Kidney epithelial cell (primary cell): ENCODE measurements at regions not wholly inside any gene's neighbourhood (a gene's known extent, or its start where the extent isn't known, plus 50 kb on each side); places are given as distances from the start of the nearest gene placed in this dataset.
A peak's percentile ranks its signal among the peaks of the same experiment; 100 is the strongest.

Experiments used
- DNase-seq: peaks from one replicate; pipeline ENCODE4 v3.0.0-alpha.2; 2010; ENCODE audit warnings: low read depth
- H3K27me3 ChIP-seq: 2 replicates; pipeline ENCODE4 v1.6.0; 2011; ENCODE audit warnings: low read length; ENCODE audit not compliant: control insufficient read depth, insufficient read depth
- H3K36me3 ChIP-seq: 2 replicates; pipeline ENCODE4 v1.5.1; 2011; ENCODE audit warnings: low read length; ENCODE audit not compliant: control insufficient read depth, insufficient read depth
- H3K4me3 ChIP-seq: 2 replicates; pipeline ENCODE4 v1.5.1; 2011; ENCODE audit warnings: low read depth, mild to moderate bottlenecking, control low read depth, low read length
- TF ChIP-seq, protein P1 (sequence below): IDR thresholded peaks from 2 replicates; pipeline ENCODE4 v1.5.1; 2011; ENCODE audit warnings: mild to moderate bottlenecking, moderate library complexity, low read length, control low read depth, inconsistent platforms; ENCODE audit not compliant: insufficient read depth, poor library complexity, severe bottlenecking

DNA sequence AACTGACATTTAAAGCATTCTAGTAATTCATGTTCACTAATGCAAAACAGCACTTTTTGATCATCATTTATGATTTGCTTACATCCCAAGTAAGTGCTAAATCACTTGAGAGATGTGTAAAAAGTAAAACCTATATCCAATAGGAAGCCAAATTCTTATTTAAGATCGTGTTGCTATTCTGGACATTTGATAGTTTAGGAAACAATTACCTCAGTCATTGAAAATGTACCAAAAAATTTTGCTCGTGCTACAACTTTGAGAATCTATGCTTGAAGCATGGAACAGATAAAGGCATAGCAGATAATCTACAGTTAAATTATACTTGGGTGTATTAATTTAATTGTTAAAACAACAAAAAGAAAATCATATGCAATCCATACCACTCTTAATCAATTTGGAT, 571.6 kb upstream of the NR2F2 start:
- Histone ChIP-seq H3K4me3 (no peak overlapping the region), H3K36me3 (no peaks in the 10 kb centered on the region), H3K27me3 (no peaks in the 10 kb centered on the region)
- no peak for DNase-seq
- TF ChIP-seq, protein P1, sequence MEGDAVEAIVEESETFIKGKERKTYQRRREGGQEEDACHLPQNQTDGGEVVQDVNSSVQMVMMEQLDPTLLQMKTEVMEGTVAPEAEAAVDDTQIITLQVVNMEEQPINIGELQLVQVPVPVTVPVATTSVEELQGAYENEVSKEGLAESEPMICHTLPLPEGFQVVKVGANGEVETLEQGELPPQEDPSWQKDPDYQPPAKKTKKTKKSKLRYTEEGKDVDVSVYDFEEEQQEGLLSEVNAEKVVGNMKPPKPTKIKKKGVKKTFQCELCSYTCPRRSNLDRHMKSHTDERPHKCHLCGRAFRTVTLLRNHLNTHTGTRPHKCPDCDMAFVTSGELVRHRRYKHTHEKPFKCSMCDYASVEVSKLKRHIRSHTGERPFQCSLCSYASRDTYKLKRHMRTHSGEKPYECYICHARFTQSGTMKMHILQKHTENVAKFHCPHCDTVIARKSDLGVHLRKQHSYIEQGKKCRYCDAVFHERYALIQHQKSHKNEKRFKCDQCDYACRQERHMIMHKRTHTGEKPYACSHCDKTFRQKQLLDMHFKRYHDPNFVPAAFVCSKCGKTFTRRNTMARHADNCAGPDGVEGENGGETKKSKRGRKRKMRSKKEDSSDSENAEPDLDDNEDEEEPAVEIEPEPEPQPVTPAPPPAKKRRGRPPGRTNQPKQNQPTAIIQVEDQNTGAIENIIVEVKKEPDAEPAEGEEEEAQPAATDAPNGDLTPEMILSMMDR = no peak

DNA sequence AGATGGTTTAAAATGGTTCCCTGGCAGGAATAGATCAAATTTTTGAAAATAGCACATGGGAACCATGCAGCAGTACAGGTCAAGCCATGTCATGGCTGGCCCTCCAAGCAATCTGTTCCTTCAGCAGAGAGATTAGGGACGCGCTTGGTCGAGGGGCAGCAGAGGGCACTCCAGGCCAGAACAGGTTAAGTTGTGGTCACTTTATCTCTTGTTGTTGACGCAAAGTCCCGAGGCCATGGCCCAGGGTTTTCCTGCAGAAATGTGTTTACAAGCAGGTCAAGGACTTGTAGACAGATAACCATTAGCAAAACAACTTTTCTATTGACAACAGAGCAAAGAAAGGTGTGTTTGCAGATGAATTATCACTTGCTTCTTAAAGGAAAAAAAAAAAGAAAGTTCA, 570.0 kb upstream of the NR2F2 start:
- Histone ChIP-seq H3K27me3 (no peaks in the 10 kb centered on the region), H3K4me3 (no peak overlapping the region), H3K36me3 (no peaks in the 10 kb centered on the region)
- TF ChIP-seq, protein P1 = no peak
- DNase-seq = no peak

DNA sequence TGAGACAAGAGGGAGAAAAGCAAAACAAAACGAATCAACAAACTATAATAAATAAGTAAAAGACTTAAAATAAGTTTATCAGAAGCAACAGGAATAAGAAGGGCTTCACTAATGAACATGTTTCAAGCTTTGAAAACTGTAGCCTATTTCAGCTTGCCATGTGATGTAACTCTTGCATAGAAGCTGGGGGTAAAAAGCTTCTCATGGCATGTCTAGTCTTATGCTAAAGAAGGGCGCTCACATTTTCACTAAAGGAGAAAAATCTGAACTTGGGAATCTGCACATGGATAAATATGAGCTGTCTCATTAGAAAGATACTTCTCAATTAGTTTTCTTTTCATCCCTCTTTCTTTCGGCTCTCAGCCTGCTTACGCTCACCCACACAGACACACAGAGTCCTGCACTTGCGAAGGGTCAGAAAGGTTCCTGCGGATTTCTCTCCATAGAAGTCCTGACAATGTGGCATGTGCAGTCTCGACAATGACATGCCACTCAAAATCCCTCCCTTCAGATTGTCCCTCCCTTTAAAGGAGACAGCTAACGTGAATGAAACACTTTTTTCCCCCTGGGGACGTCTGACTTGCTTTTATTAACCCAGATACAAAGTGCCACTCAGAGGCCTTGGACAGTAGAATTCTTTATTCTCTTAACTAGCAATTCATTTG, 568.9 kb upstream of the NR2F2 start:
- Histone ChIP-seq H3K4me3 (no peak overlapping the region), H3K36me3 (no peaks in the 10 kb centered on the region), H3K27me3 (no peaks in the 10 kb centered on the region)
- TF ChIP-seq, protein P1 = no peak
- DNase-seq = no peak

DNA sequence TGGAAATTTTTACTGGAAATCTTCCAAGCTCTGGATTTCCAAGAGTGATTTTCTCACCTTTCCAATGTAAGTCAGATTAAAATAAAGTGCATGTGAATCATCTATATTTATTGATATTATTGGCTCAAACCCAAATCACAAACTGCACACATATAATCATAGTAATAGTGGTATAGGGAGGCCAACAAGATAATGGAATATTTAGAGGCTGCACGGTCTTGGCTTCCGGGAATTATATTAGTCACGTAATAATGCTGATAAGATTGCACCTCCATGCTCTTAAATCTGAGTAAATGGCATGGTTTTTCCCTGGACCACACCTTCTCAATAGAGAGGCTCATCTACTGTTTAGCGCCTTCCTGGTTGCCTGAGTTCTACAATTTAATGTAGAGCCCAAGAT, 567.1 kb upstream of the NR2F2 start:
- Histone ChIP-seq H3K36me3 (no peaks in the 10 kb centered on the region), H3K4me3 (no peak overlapping the region), H3K27me3 (no peaks in the 10 kb centered on the region)
- TF ChIP-seq, protein P1 = no peak
- no peak for DNase-seq

DNA sequence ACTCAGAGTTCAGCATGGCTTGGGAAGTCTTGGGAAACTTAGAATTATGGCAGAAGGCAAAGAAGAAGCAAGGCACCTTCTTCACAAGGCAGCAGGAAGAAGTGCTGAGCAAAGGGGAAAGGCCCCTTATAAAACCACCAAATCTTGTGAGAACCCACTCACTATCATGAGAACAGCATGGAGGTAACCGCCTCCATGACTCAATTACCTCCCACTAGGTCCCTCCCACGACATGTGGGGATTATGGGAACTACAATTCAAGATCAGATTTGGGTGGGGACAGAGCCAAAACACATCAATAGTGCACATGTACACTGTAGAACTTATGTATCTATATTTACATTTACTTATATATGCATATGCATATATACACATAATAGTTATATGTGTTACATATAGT, 565.3 kb upstream of the NR2F2 start:
- Histone ChIP-seq H3K4me3 (no peak overlapping the region), H3K27me3 (no peaks in the 10 kb centered on the region), H3K36me3 (no peaks in the 10 kb centered on the region)
- DNase-seq = no peak
- TF ChIP-seq, protein P1 = no peak

DNA sequence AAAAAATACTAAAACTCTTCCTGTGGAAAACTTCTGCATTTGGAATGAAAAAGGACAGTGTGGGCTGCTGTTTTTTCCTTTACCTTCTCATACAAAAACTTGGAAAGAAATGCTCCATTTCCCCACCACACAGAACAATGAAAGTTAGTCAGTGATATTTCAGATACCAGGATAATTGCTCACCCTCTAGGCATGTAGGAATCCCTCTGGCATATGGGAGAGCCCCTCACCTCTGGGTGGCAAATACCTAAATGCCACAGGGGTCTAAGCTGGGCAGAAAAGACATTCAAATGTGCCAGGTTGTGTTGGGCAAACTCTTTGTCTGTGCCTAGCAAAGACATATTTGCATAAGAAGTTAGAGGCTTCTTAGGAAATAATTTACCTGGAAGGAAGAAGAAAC, 560.3 kb upstream of the NR2F2 start:
- TF ChIP-seq, protein P1 = no peak
- H3K4me3 ChIP-seq = no peak overlapping the region
- peak; percentile 77 for DNase-seq
- H3K27me3 ChIP-seq = no peaks in the 10 kb centered on the region
- no peaks in the 10 kb centered on the region for H3K36me3 ChIP-seq
